ENCODE measurements at regions not wholly inside any gene's neighbourhood (a gene's known extent, or its start where the extent isn't known, plus 50 kb on each side); places are given as distances from the start of the nearest gene placed in this dataset.

DNA sequence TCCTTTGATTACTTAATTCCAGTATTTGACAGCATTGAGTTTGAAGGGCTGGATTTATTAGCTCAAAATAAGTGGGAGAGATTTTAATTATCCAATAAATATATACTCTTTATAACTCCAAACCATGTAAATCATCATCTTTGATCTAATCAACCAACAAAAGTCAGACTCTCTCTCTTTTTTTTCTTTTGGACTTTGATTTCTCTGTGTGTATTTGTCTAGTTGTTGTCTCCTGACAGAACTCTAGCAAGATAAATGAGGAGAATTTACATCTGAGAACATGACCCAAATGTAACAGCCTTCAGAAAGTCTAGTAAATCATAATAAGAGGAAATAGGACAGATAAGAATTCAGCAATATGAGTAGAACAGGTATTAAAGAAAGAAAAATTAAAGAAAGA, 567.1 kb downstream of the PPARGC1A start:
- no peak overlapping the region for H3K4me2 ChIP-seq (replicated peaks; ENCODE audit: low read depth, low read length, poor library complexity, severe bottlenecking)
- H3K36me3 ChIP-seq (replicated peaks in 1 of 2; ENCODE audit: control extremely low read depth in 1 of 2, control insufficient read depth in 1 of 2, extremely low read depth in 1 of 2, insufficient read depth in 2 of 2, low read length in 1 of 2): no peaks in the 10 kb centered on the region
- CTCF ChIA-PET: no interaction called here
- H3K4me3 ChIP-seq (ENCODE audit: control extremely low read depth in 1 of 5, extremely low read depth in 1 of 5, insufficient read depth in 1 of 5, low read depth in 2 of 5, low read length in 4 of 5): no peak overlapping the region
- POLR2A ChIA-PET: no interaction called here
- H3K4me1 Mint-ChIP-seq: no peaks in the 10 kb centered on the region
- H3K27me3 Mint-ChIP-seq: no peaks in the 10 kb centered on the region
- H3K9me3 ChIP-seq (ENCODE audit: control extremely low read depth in 1 of 3, control insufficient read depth in 2 of 3, insufficient read depth in 1 of 3, low read length in 2 of 3): no peaks in the 10 kb centered on the region
- intact Hi-C loops (cut with micrococcal nuclease): no loop called here
- no peaks in the 10 kb centered on the region for H4K20me1 ChIP-seq (ENCODE audit: control insufficient read depth, insufficient read depth, low read length, poor library complexity, severe bottlenecking)
- H3K79me2 ChIP-seq (ENCODE audit: control insufficient read depth, insufficient read depth, low read length): no peaks in the 10 kb centered on the region
- H2AFZ ChIP-seq (ENCODE audit: insufficient read depth, low read depth, low read length, poor library complexity, severe bottlenecking): no peak overlapping the region
- no peaks in the 10 kb centered on the region for H3K4me1 ChIP-seq (ENCODE audit: control insufficient read depth in 2 of 2, insufficient read depth in 2 of 2, low read length in 2 of 2)
- no peak overlapping the region for H3K9ac ChIP-seq (ENCODE audit: low read length)
- H3K9me3 Mint-ChIP-seq (ENCODE audit: insufficient read depth): no peaks in the 10 kb centered on the region
- DNase-seq (no peak), ATAC-seq (ENCODE audit: low read depth) (no peak)
- H3K27ac ChIP-seq (ENCODE audit: low read length in 2 of 2): no peak overlapping the region
- H3K27ac Mint-ChIP-seq: no peak overlapping the region
- H3K4me3 Mint-ChIP-seq: no peak overlapping the region
- no peaks in the 10 kb centered on the region for H3K27me3 ChIP-seq (replicated peaks in 1 of 4; ENCODE audit: control extremely low read depth in 1 of 4, control insufficient read depth in 3 of 4, insufficient read depth in 4 of 4, low read length in 3 of 4)
- TF ChIP-seq EZH2 (IDR thresholded peaks at IDR 0.05; ENCODE audit: borderline replicate concordance, insufficient read depth, low read depth, low read length, poor library complexity, severe bottlenecking): no peak
- TF ChIP-seq, protein P1, sequence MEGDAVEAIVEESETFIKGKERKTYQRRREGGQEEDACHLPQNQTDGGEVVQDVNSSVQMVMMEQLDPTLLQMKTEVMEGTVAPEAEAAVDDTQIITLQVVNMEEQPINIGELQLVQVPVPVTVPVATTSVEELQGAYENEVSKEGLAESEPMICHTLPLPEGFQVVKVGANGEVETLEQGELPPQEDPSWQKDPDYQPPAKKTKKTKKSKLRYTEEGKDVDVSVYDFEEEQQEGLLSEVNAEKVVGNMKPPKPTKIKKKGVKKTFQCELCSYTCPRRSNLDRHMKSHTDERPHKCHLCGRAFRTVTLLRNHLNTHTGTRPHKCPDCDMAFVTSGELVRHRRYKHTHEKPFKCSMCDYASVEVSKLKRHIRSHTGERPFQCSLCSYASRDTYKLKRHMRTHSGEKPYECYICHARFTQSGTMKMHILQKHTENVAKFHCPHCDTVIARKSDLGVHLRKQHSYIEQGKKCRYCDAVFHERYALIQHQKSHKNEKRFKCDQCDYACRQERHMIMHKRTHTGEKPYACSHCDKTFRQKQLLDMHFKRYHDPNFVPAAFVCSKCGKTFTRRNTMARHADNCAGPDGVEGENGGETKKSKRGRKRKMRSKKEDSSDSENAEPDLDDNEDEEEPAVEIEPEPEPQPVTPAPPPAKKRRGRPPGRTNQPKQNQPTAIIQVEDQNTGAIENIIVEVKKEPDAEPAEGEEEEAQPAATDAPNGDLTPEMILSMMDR (IDR thresholded peaks at IDR 0.05): no peak

DNA sequence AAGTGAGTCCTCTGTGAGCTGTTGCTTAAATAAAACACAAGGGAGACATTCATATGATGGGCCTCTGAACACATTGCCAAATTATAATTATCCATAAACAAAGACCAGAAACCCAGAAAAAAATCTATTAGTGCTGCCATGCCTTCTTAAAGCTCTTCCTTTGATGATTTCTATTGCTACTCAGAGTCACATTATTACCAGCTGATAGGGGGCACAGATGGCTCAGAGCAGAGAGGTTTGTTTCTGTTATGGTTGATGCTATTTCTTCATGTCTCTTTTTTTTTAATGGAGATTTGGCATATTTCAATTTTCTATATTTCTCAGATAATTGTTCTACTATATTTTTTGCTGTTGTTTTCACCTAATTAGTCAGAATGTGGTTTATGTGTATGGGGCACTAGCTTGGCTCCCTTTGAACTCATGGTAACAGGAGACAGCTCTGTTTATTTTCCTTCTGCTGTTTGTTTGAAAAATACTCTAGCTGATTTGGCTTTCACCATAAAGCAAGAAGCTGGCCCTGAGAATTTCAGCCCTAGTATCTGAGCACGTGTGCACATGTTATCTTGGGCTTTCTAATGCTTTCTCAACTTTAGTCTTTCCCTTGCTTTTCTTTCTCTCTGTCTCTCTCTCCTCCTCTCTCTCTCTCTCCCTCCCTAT, 568.8 kb downstream of the PPARGC1A start:
- CTCF ChIA-PET: no interaction called here
- intact Hi-C loops (cut with micrococcal nuclease): no loop called here
- POLR2A ChIA-PET: no interaction called here
- Histone ChIP-seq H3K4me1 (ENCODE audit: control insufficient read depth in 2 of 2, insufficient read depth in 2 of 2, low read length in 2 of 2) (no peaks in the 10 kb centered on the region), H3K4me3 (ENCODE audit: control extremely low read depth in 1 of 5, extremely low read depth in 1 of 5, insufficient read depth in 1 of 5, low read depth in 2 of 5, low read length in 4 of 5) (no peak overlapping the region), H3K36me3 (replicated peaks in 1 of 2; ENCODE audit: control extremely low read depth in 1 of 2, control insufficient read depth in 1 of 2, extremely low read depth in 1 of 2, insufficient read depth in 2 of 2, low read length in 1 of 2) (no peaks in the 10 kb centered on the region), H3K9me3 (ENCODE audit: control extremely low read depth in 1 of 3, control insufficient read depth in 2 of 3, insufficient read depth in 1 of 3, low read length in 2 of 3) (no peaks in the 10 kb centered on the region), H3K27ac (ENCODE audit: low read length in 2 of 2) (no peak overlapping the region), H3K27me3 (replicated peaks in 1 of 4; ENCODE audit: control extremely low read depth in 1 of 4, control insufficient read depth in 3 of 4, insufficient read depth in 4 of 4, low read length in 3 of 4) (no peaks in the 10 kb centered on the region), H3K79me2 (ENCODE audit: control insufficient read depth, insufficient read depth, low read length) (no peaks in the 10 kb centered on the region), H2AFZ (ENCODE audit: insufficient read depth, low read depth, low read length, poor library complexity, severe bottlenecking) (no peak overlapping the region), H3K9ac (ENCODE audit: low read length) (no peak overlapping the region), H3K4me2 (replicated peaks; ENCODE audit: low read depth, low read length, poor library complexity, severe bottlenecking) (no peak overlapping the region), H4K20me1 (ENCODE audit: control insufficient read depth, insufficient read depth, low read length, poor library complexity, severe bottlenecking) (no peaks in the 10 kb centered on the region)
- 33% methylated on average over 1 of the region's 1 CpG for WGBS (ENCODE audit: insufficient coverage)
- Mint-ChIP-seq H3K27ac (no peak overlapping the region), H3K9me3 (ENCODE audit: insufficient read depth) (peaks cover 2% of the 10 kb centered on the region), H3K4me1 (no peaks in the 10 kb centered on the region), H3K4me3 (no peak overlapping the region), H3K27me3 (no peaks in the 10 kb centered on the region)
- DNase-seq: no peak
- ATAC-seq (ENCODE audit: low read depth): no peak
- TF ChIP-seq, protein P1 (IDR thresholded peaks at IDR 0.05): no peak
- TF ChIP-seq EZH2 (IDR thresholded peaks at IDR 0.05; ENCODE audit: borderline replicate concordance, insufficient read depth, low read depth, low read length, poor library complexity, severe bottlenecking): no peak
